Activated T-cell treated with anti-CD3 and anti-CD28 coated beads, Interleukin-2, amount 50 U/mL, for 24 hours (primary cell): ENCODE measurements at regions not wholly inside any gene's neighbourhood (a gene's known extent, or its start where the extent isn't known, plus 50 kb on each side); places are given as distances from the start of the nearest gene placed in this dataset.
"Not testable (repeated sequence)": the region's sequence is repeated elsewhere in the genome, so short reads cannot be mapped to it uniquely, and the experiment has no call there.

Experiments used
- DNase-seq: peaks from one replicate; pipeline ENCODE4 v3.0.0-alpha.2; 2020
- H3K27ac Mint-ChIP-seq: 2 replicates; pipeline ENCODE4 v1.8.0; 2020; ENCODE audit warnings: mild to moderate bottlenecking, mixed read lengths
- H3K27me3 Mint-ChIP-seq: 2 replicates; pipeline ENCODE4 v1.8.0; 2020; ENCODE audit warnings: mixed read lengths
- H3K36me3 Mint-ChIP-seq: 2 replicates; pipeline ENCODE4 v1.8.0; 2020; ENCODE audit warnings: low read depth, mixed read lengths
- H3K4me1 Mint-ChIP-seq: 2 replicates; pipeline ENCODE4 v1.8.0; 2020; ENCODE audit warnings: low read depth, mixed read lengths
- H3K4me3 Mint-ChIP-seq: 2 replicates; pipeline ENCODE4 v1.8.0; 2020; ENCODE audit warnings: mild to moderate bottlenecking, moderate library complexity, mixed read lengths
- H3K9me3 Mint-ChIP-seq: 2 replicates; pipeline ENCODE4 v1.8.0; 2020; ENCODE audit warnings: mixed read lengths

DNA sequence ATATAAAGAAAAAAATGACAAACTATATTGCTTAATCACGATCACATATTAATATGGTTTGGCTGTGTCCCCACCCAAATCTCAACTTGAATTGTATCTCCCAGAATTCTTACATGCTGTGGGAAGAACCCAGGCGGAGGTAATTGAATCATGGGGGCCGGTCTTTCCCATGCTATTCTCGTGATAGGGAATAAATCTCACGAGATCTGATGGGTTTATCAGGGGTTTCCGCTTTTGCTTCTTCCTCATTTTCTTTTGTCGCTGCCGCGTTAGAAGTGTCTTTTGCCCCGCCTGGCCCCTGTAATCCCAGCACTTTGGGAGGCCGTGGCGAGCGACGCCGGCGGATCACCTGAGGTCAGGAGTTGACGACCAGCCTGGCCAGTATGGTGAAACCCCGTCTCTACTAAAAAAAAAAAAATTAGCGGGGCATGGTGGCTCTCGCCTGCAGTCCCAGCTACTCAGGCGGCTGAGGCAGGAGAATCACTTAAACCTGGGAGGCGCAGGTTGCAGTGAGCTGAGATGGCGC, 220.0 kb downstream of the KCNJ2 start:
- H3K9me3 Mint-ChIP-seq, H3K4me3 Mint-ChIP-seq, H3K4me1 Mint-ChIP-seq, DNase-seq, H3K36me3 Mint-ChIP-seq, H3K27ac Mint-ChIP-seq, H3K27me3 Mint-ChIP-seq: not testable (repeated sequence)

DNA sequence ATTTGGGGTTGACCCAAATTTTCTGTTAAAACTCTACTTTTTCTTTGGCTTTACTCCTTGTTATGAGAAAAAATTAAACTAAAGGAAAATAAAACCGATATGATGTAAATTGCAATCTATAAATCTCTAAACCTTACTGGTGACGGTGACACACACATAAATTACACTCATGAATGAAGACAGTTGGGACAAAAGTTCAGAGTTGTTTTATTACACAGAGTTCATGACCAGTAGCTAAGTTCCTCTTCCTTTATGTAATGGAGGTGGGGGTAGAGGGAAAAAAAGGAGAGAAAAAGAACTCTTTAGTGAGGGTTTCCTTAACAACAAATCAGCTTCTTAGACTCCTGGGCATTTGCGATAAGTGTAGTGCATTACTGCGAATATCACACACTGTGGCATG, 220.7 kb downstream of the KCNJ2 start:
- Mint-ChIP-seq H3K4me1 (no peaks in the 10 kb centered on the region), H3K27me3 (no peaks in the 10 kb centered on the region), H3K27ac (no peak overlapping the region), H3K4me3 (no peak overlapping the region), H3K36me3 (no peaks in the 10 kb centered on the region), H3K9me3 (no peaks in the 10 kb centered on the region)
- DNase-seq = no peak

DNA sequence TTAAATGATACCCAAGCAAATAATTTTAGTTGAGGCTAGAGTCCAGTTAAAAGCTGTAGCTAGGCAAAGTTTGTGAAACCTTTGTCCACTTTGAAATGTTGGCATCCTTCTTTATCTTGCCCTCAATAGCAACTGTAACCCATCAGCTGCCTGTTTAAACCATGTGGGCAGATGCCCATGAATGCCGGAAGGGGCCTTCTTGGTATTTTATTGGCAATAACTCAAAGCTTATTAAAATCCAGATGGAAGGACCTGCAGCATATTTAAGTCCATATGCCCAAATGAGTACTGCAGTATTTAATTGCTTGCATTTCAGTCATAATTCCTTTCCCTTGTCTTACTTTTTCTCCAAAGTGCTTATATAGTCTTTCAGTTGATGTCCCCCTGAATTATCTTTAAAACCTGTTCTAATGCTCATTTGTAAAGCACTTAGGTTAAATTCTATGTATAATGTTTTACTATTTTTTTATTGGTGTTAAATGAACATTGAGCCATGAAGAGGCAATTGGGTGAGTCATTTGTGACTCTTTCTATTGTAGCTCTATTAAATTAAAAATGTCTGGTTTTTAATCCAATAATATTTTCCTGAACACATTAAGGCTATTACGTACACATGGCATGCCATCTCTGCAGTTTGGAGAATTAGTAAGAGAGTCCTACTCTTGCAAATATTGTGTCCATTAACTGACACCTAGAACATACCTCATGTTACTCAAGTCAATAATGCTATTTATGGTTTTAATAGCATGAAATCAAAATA, 225.3 kb downstream of the KCNJ2 start:
- Mint-ChIP-seq H3K4me3 (no peak overlapping the region), H3K4me1 (no peaks in the 10 kb centered on the region), H3K9me3 (peaks cover 8% of the 10 kb centered on the region), H3K27ac (no peak overlapping the region), H3K27me3 (peaks cover 4% of the 10 kb centered on the region), H3K36me3 (no peaks in the 10 kb centered on the region)
- DNase-seq = no peak

DNA sequence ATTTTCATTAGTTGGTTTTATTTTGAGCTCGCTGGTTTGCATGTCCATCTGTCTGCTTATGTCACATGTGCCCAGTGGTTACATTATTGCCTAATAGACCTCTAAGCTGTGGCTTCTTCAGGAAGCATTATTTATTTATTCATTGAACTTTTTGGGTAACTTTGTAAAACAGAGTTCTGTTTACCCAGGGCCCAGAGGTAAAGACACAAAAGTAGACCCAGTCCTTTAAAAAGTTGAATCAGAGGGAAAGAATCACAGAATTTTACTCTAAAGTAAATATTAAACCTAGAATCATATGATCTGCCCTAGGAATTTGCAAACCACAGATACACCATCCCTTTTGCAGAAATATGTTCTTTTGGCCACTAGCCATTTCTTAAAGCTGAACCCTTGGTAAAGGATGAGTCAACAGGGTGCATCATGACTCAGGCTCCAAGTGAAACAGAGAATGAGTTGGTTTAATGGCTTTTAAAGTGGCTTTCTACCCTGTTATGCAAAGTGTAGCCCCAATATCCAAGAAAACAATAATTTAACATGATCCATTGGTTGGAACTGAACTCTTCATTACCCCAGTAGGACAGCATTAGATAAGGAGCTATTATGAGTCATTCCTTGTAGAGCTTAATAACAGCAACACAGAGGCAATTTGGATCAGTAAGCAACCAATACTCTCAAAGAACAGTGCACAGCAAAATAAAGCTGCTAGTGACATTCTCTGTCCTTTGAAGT, 236.3 kb downstream of the KCNJ2 start:
- Mint-ChIP-seq H3K9me3 (peaks cover 4% of the 10 kb centered on the region), H3K27me3 (no peaks in the 10 kb centered on the region)
- no peak for DNase-seq

DNA sequence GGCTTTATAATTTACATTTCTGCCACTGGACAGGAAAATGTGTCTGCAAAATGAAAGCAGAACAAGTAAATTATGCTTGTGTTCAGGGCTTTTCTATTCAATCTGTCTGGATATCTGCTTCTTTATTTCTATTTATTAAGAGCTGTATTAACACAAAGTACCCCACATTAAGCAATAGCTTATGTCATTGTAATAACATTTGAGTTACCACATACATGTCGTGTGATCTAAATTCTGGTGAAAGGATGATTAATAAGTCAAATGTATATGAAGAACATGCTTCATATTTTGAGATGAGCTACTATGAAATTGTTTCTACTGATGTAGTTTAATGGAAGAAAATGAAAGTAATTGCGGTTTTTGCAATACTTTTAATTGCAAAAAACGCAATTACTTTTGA, 238.2 kb downstream of the KCNJ2 start:
- no peak overlapping the region for H3K27ac Mint-ChIP-seq
- no peaks in the 10 kb centered on the region for H3K27me3 Mint-ChIP-seq
- H3K36me3 Mint-ChIP-seq = no peaks in the 10 kb centered on the region
- peaks cover 1% of the 10 kb centered on the region for H3K4me1 Mint-ChIP-seq
- no peak for DNase-seq
- H3K9me3 Mint-ChIP-seq = peaks cover 4% of the 10 kb centered on the region
- no peak overlapping the region for H3K4me3 Mint-ChIP-seq

More for the DNA sequence above, 236.3 kb downstream of the KCNJ2 start:
- Mint-ChIP-seq H3K4me1 (peaks cover 1% of the 10 kb centered on the region), H3K4me3 (no peak overlapping the region), H3K27ac (no peak overlapping the region), H3K36me3 (no peaks in the 10 kb centered on the region)

DNA sequence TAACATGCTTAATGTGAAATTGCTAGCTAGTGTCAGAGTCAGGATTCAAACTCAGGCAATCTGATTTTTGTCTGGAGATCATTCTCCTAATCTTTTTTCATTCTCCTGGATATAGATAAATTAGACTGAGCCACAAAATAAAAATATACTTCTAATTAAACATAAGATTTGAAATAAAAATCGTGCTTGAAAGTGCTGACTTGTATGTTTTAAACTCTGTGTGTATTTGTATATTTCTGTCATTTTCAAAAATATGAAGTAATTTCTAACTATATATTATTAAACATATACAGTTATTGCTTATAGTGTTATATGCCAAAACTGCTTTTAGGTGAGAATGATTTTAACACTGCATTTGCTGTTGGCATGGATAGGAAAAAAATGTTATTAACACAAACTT, 239.4 kb downstream of the KCNJ2 start:
- Mint-ChIP-seq H3K27ac (no peak overlapping the region), H3K27me3 (no peaks in the 10 kb centered on the region), H3K4me3 (no peak overlapping the region), H3K36me3 (no peaks in the 10 kb centered on the region), H3K9me3 (peaks cover 4% of the 10 kb centered on the region), H3K4me1 (peaks cover 1% of the 10 kb centered on the region)
- DNase-seq = no peak

DNA sequence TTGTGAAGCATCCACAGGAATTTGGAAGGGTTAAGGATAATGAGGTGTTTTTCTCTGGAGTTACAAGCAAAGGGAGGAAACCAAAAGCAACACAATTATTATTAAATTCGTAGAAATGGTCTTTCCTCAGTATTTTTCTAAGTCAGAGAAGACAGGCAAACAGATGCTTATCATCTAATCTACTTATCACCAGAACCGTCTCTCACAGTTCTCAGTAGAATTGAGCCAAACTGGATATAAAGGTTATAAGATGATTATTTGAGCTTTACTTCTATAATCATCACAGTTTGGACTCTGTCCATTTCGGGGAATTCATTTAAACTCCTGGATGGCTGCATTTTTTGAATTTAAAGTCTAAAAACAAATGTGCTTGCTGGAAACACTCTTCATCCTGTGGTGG, 245.0 kb downstream of the KCNJ2 start:
- Mint-ChIP-seq H3K36me3 (no peaks in the 10 kb centered on the region), H3K27me3 (no peaks in the 10 kb centered on the region), H3K4me1 (no peaks in the 10 kb centered on the region), H3K27ac (no peak overlapping the region), H3K4me3 (no peak overlapping the region), H3K9me3 (no peaks in the 10 kb centered on the region)
- no peak for DNase-seq

DNA sequence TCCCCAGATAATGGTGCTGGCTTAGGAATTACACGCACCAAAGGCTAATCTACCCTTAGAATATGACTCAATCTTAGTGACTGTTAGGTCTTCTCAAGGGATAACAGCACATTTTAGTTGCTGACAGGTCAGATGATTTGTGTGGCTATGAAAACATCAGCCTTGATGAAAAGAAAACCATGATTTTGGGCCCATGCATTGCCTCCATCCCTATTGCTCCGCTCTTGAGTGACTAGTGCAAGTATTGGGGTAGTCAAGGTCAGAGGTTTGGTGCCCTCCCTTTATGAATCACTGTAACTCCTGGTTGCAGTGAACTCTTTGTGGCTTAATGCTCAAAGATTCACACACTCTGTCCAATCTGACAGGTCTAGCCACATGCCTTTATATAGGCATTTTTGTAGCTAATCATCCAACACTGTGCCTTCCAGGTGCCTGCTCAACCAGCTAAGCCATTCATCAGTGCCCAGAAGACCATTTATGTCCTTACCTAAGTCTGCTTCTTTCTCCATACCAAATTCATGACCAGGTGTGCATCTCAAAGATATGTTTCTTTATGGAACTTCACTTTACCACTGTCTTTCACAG, 251.6 kb downstream of the KCNJ2 start:
- no peak overlapping the region for H3K4me3 Mint-ChIP-seq

DNA sequence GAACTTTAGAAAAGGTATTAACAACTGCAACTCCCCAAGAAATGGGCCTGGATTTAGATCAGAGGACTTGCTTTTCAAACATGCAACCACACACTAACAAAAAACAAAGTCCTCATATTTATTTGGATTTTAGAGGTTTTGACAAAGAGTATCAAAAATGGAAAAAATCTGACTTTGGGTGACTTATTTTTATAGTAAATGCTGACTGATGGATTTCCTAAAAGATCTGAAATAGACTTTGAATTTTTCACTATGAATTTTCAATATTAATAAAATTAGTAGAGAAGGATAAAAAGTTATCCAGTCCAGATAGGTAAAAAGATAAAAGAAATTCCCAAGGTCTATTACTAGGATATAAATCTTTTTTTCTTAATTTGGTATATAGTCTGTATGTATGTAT, 253.5 kb downstream of the KCNJ2 start:
- no peaks in the 10 kb centered on the region for H3K4me1 Mint-ChIP-seq
- H3K9me3 Mint-ChIP-seq = no peaks in the 10 kb centered on the region
- no peaks in the 10 kb centered on the region for H3K36me3 Mint-ChIP-seq
- no peak overlapping the region for H3K27ac Mint-ChIP-seq
- DNase-seq = no peak
- H3K27me3 Mint-ChIP-seq = no peaks in the 10 kb centered on the region
- no peak overlapping the region for H3K4me3 Mint-ChIP-seq

More for the DNA sequence above, 251.6 kb downstream of the KCNJ2 start:
- no peak for DNase-seq
- H3K36me3 Mint-ChIP-seq = no peaks in the 10 kb centered on the region
- H3K27ac Mint-ChIP-seq = no peak overlapping the region
- no peaks in the 10 kb centered on the region for H3K27me3 Mint-ChIP-seq
- H3K4me1 Mint-ChIP-seq = no peaks in the 10 kb centered on the region
- no peaks in the 10 kb centered on the region for H3K9me3 Mint-ChIP-seq

DNA sequence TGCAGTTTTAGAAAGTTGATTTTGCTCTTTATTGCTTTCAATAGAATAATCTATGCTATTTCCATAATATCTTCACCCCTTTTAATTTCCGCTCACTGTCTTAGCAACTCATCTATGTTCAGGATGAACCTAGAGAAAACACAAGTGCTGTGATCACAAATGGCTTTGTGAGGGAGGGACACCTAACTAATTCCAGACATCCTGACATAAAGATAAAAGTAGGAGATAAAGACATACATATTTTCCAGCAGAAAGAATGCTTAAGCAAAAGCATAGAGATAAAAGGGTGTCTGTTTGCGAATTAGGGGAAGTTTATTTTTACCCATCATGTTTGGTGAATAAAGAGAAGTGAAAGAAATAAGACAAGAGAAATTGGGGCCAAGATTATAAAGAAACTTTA, 254.2 kb downstream of the KCNJ2 start:
- no peak for DNase-seq
- Mint-ChIP-seq H3K36me3 (no peaks in the 10 kb centered on the region), H3K27me3 (no peaks in the 10 kb centered on the region), H3K9me3 (no peaks in the 10 kb centered on the region), H3K27ac (no peak overlapping the region), H3K4me1 (no peaks in the 10 kb centered on the region), H3K4me3 (no peak overlapping the region)

DNA sequence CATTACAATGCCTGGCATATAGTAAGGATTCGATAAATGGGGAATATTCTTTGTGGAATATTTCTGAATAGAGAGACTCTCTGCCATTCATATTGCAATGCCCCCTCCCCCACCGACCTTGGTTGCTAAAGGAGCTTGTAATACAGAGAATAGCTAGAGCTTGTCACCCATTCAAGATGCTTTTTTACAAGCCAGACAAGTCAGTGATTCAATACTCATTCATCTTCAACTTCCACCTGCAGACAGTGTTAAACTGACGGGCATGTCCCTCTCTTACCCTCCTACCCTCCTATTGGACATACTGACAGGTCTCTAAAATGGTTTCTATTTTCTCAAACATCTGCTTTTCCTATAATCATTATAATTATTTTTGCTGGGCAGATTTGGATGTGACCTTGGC, 257.4 kb downstream of the KCNJ2 start:
- Mint-ChIP-seq H3K36me3 (no peaks in the 10 kb centered on the region), H3K4me1 (no peaks in the 10 kb centered on the region)

DNA sequence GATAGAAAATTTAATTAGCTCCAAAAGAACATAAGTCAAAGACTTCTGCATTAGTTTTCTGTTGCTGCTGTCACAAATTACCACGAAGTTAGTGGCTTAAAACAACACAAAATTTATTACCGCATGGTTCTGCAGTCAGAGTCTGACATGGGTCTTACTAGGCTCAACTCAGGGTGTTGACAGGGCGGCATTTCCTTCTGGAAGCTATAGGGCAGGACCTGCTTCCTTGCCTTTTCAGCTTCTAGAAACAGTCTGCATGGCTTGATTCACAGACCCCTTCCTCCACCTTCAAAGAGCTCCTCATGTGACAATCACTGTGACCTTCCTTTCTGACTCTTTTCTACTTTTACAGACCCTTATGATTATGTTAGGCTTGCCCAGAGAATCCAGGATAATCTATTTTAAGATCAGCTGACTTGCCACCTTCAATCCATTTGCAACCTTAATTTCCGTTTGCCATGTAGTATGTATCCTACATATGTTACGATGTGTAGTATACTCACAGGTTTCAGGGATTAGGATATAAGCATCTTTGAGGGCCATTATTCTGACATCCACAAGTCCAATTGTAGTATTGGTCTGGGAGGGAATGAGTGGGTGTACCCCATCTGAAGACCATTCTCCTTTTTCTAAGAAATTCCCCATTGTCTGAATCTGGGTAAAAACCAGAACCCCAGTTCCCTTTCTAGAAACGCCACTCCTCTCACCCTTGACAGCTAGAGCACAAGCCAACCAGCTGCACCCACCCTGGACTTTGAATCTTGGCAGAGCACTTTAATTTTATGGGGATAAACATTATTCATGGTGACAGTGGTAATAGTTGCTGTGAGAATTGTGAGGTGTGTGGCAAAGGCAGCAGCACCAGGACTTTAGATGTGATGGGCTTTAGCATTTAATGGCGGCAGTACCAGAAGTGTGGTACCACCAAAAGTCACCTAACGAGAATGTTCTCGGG, 265.5 kb downstream of the KCNJ2 start:
- no peak overlapping the region for H3K4me3 Mint-ChIP-seq
- H3K27ac Mint-ChIP-seq = no peak overlapping the region
- DNase-seq = no peak
- H3K27me3 Mint-ChIP-seq = no peaks in the 10 kb centered on the region
- H3K9me3 Mint-ChIP-seq = no peaks in the 10 kb centered on the region
- no peaks in the 10 kb centered on the region for H3K36me3 Mint-ChIP-seq
- no peaks in the 10 kb centered on the region for H3K4me1 Mint-ChIP-seq

More for the DNA sequence above, 257.4 kb downstream of the KCNJ2 start:
- no peaks in the 10 kb centered on the region for H3K9me3 Mint-ChIP-seq
- DNase-seq = no peak
- H3K27ac Mint-ChIP-seq = no peak overlapping the region
- no peaks in the 10 kb centered on the region for H3K27me3 Mint-ChIP-seq
- no peak overlapping the region for H3K4me3 Mint-ChIP-seq

DNA sequence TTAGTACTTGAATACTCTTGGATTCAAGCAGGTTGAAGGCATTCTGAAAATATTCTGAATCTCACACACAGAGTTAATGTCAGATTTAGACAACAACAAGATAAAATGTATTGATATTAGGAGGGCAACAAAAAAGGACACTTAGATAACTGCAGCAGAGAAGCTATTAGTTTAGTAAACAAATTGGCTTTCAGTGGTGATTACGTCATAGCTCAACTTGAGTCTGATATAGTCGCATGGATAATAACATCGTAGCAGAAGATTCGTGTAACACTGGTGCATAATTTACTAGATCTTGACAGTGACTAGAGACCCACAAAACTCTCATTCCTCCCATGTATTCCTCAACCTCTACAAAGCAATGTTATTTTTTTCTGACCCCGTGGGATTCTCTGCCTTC, 268.3 kb downstream of the KCNJ2 start:
- H3K27ac Mint-ChIP-seq = no peak overlapping the region
- H3K4me1 Mint-ChIP-seq = no peaks in the 10 kb centered on the region
- H3K36me3 Mint-ChIP-seq = no peaks in the 10 kb centered on the region
- H3K9me3 Mint-ChIP-seq = no peaks in the 10 kb centered on the region
- DNase-seq = no peak
- H3K27me3 Mint-ChIP-seq = no peaks in the 10 kb centered on the region
- no peak overlapping the region for H3K4me3 Mint-ChIP-seq

DNA sequence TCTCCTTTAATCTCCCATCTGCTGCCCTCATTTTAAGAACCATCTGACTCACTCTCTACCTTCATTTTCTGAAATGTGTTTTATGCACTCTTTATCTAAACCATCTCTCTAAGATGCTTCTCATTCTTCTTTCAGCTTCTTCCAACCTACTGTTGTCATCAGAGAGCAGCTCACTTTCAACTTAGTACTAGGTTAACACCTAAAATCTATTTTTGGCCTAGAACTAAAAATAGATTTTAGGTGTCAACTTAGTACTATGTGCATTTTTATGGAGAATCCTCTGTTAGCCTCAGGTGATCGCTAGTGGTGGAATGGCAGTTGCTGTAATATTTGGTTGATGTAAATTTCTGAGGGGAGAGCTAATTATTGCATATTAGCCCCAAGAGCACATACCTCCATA, 277.1 kb downstream of the KCNJ2 start:
- no peak overlapping the region for H3K4me3 Mint-ChIP-seq
- DNase-seq = no peak
- no peaks in the 10 kb centered on the region for H3K9me3 Mint-ChIP-seq
- no peaks in the 10 kb centered on the region for H3K27me3 Mint-ChIP-seq
- H3K27ac Mint-ChIP-seq = no peak overlapping the region
- H3K4me1 Mint-ChIP-seq = no peaks in the 10 kb centered on the region
- no peaks in the 10 kb centered on the region for H3K36me3 Mint-ChIP-seq
